GM18511 (cell line): ENCODE measurements at regions not wholly inside any gene's neighbourhood (a gene's known extent, or its start where the extent isn't known, plus 50 kb on each side); places are given as distances from the start of the nearest gene placed in this dataset.
"Not testable (repeated sequence)": the region's sequence is repeated elsewhere in the genome, so short reads cannot be mapped to it uniquely, and the experiment has no call there.

ENCODE experiments used
- ATAC-seq: cut with Tn5 transposase; IDR thresholded peaks from one replicate; pipeline ENCODE4 v1.9.1; 2021; ENCODE audit warnings: mild to moderate bottlenecking, moderate library complexity; ENCODE audit not compliant: unreplicated experiment

- ATAC-seq = no peak
Observed at GRCh38 chr3:165522386-165522785, 314.8 kb downstream of the BCHE start.

- ATAC-seq = no peak
Observed at GRCh38 chr3:165521131-165521871, 315.9 kb downstream of the BCHE start.

- ATAC-seq = no peak
Observed at GRCh38 chr3:165519687-165520086, 317.5 kb downstream of the BCHE start.

- ATAC-seq = no peak
Observed at GRCh38 chr3:165518346-165518745, 318.9 kb downstream of the BCHE start.

GRCh38 chr3:165513715-165514701, 317.8 kb upstream of the SLITRK3 start:
- no peak for ATAC-seq

- no peak for ATAC-seq
Observed at GRCh38 chr3:165507576-165507975, 311.4 kb upstream of the SLITRK3 start.

GRCh38 chr3:165507060-165507459, 310.9 kb upstream of the SLITRK3 start:
- no peak for ATAC-seq

- no peak for ATAC-seq
Observed at GRCh38 chr3:165505657-165506056, 309.5 kb upstream of the SLITRK3 start.

GRCh38 chr3:165504554-165504953, 308.4 kb upstream of the SLITRK3 start:
- no peak for ATAC-seq

GRCh38 chr3:165503825-165504224, 307.6 kb upstream of the SLITRK3 start:
- no peak for ATAC-seq

- no peak for ATAC-seq
Observed at GRCh38 chr3:165503346-165503745, 307.2 kb upstream of the SLITRK3 start.

GRCh38 chr3:165502707-165503106, 306.5 kb upstream of the SLITRK3 start:
- ATAC-seq = no peak

GRCh38 chr3:165498742-165499141, 302.6 kb upstream of the SLITRK3 start:
- not testable (repeated sequence) for ATAC-seq

- ATAC-seq = no peak
Observed at GRCh38 chr3:165491487-165491886, 295.3 kb upstream of the SLITRK3 start.

GRCh38 chr3:165476399-165477060, 280.3 kb upstream of the SLITRK3 start:
- ATAC-seq = no peak

- ATAC-seq = no peak
Observed at GRCh38 chr3:165466856-165467255, 270.7 kb upstream of the SLITRK3 start.

- ATAC-seq = no peak
Observed at GRCh38 chr3:165464736-165465135, 268.6 kb upstream of the SLITRK3 start.

- ATAC-seq = no peak
Observed at GRCh38 chr3:165463531-165463930, 267.3 kb upstream of the SLITRK3 start.

- no peak for ATAC-seq
Observed at GRCh38 chr3:165462636-165463334, 266.6 kb upstream of the SLITRK3 start.

GRCh38 chr3:165459924-165460835, 264.0 kb upstream of the SLITRK3 start:
- no peak for ATAC-seq
